Hematopoietic multipotent progenitor cell treated with erythropoietin and hydrocortisone succinate and interleukin-3 and kit ligand, for 15 days (in vitro differentiated cells): ENCODE measurements at regions not wholly inside any gene's neighbourhood (a gene's known extent, or its start where the extent isn't known, plus 50 kb on each side); places are given as distances from the start of the nearest gene placed in this dataset.

ENCODE experiments used
- DNase-seq: peaks from one replicate; pipeline ENCODE4 v3.0.0-alpha.2; 2015; ENCODE audit warnings: low spot score

DNA sequence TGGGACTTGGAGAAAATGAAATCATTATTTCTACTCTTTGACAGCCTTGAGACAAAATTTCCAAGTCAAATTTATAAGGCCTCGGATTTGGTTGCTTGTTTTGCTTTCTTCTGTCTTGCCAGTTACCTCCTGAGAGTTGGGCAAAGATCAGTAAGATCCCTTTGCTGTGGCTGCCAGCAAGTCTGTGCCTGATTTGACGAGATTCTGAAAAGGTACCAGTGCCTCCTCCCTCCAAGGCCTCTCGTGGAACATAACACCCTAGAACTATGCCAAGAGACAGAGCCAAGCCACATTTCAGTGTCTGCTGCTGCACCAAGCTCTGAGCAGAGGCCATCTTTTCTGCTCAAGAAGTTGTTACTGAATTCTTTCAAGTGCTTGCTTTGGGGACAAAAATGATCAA lies 61.0 kb downstream of the GTPBP8 start:
- DNase-seq, result no peak

DNA sequence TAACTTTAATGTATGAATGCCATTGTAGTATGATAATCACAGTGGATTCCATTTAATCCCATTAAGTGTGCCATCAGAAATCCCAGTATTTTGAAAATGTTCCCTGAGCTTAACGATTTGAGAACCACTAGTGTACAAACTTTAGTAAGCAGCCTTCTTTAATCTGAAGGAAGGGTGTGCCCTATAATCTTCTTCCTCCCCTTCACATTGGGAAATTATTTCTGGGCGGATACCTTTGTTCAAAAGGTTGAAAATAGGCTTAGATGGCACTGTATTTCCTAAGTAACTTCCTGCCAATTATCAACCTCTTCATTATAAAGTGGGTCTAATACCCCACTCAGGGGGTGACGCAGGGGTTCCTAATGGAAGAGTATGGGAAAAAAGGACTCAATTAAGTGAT lies 62.4 kb downstream of the GTPBP8 start:
- no peak for DNase-seq

DNA sequence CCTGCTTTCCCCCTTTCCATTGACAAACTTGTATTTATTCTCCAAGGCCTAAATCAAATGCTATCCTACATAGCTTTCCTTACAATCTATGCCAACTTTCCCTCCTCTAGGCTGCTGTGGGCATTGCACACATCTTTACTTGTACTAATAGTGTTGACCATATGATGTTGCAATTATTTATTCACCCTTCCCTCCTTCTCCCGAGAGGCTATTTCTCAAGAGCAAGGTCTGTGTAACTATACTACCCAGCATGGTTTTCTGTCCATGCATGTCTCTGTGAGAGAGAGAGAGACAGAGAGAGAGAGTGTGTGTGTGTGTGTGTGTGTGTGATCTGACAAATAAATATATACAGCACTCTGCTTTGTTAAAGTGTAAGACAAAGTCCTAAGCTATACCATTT lies 63.8 kb downstream of the GTPBP8 start:
- DNase-seq, result no peak

DNA sequence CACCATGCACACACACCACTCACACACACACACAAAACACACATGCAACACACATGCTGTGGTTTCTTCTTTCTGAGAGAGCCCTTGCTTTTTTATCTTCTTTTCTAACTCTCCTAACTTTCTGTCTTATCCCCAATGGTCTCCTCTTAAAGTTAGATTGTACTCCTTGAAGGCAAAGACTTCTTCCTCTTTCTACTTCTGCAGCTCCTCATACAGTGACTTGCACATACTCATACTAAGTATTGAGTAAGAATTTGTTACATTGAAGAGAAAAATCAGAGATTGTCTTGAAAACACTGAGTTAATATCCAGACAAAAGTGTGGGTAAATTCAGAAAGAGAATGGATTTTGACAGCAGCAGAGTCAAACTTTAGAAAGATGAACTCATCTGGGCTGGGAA lies 64.4 kb downstream of the GTPBP8 start:
- DNase-seq, result no peak

DNA sequence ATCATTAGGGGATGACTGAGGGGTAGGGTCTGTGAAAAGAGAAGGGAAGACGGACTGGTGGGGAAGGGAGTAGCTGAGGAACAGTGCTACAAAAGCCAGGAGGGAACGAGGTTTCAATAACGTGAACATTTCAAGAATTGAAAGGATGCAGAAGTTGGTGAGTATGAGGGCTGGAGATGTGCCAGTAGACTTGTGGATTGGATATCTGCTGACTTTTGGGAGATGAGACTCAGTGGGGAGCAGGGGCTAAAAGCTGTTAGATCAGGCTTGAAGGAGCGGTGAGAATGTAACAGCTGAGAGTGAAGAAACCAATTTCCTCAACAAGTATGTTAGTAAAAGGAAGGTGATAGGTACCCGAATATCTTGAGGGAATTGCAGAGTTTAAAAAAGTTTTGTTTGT lies 65.2 kb downstream of the GTPBP8 start:
- no peak for DNase-seq

DNA sequence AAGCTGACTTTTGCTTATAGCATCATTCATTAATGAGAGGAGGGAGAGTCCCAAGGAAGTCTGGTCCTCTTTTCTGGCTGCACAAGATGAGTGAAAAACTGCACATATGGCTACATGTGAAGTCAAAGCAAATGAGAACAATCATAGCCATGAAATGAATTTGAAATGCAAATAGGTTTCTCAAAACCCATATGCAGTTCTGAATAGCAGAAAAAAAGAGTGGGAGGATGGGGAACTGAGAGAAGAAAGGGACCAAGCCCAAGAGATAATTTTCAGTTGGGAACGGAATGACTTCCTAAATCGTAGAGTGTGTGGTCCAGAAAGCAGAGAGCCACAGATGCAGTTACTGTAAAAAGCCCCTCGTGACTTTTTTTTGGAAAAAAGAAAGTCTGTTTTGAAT lies 66.3 kb downstream of the GTPBP8 start:
- no peak for DNase-seq

DNA sequence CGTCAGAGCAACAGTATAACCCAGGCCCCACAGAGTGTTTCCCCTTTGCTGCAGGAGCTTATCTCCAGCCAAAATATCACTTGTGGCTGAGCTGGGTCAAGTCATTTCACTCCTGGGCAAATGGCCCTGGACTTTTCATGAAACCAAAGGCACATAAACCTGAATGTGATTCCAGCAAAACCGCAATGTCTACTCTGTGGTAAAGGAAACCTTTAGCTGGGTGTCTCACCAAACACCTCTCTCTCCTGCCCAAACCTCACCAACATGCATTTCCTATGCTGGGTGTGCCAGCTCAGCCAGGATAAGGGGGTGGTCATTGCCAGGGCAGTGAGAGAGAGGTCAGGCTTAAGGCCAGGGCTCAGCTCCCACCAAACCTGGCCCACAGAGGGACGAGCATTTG lies 67.4 kb downstream of the GTPBP8 start:
- no peak for DNase-seq

DNA sequence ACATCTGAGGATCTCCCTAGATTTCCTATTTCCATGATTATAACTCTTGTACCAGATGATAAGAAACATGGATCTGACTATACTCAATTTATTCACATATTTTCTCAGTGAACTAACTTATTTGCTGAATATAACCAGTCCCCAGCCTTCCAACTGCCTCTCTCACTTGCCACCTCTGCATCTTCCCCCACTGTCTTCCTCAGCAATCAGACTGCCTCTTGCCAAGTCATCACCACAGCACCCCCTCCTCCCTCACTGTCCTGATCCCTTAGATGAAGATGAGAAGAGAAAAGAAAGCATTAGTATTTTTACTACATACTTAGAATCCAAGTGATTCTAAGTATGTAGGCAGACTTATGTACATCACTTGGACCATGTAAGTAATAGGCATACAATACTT lies 71.9 kb downstream of the GTPBP8 start:
- no peak for DNase-seq

DNA sequence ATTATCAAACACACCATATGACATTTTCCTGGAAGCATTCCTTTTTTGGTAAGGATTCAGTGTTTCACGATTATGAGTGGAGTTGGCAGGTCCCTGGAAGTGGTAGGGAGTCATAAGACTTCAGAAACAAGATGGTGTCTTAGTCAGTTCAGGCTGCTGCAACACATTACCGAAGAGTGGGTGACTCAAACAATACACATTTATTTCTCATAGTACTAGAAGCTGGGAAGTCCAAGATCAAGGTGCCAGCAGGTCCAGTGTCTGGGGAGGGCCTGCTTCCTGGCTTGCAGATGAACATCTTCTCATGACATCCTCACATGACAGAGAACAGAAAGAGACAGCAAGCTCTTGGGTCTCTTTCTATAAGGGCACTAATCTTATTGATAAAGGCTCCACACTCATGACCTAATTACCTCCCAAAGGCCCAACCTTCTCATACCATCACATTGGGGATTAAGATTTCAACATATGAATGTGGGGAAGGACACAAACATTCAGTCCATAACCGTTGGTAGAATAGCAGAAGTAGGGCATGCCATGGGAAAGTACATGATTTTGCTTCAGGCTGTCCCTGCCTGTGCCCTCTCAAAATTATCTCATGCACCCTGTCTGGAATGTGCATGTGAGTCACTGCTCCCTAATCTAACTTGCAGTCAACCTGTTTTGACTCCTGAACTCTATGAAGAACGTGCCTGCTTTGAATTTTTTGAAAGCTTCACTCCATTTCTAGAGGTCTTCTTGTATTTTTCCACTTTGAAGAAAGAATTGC lies 72.5 kb downstream of the GTPBP8 start:
- DNase-seq, result no peak

DNA sequence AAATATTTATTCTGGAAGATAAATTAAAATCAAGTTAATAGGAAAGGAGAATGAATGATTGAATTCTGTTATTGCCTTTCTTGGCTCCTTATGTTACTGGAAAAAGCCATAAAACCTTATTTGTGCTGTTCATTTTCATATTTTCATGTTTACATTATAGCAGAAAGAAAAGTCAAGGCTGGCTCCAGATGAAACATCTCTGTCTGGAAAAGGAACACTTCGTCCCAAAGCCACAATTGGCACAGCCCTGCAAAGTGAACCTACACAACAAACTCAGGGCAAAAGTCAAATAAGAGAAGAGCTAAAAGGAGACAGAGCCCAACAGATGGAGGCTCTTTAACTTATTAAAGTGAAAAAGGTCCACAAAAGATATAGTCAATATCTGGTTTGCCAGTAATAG lies 73.4 kb downstream of the GTPBP8 start:
- DNase-seq, result no peak

DNA sequence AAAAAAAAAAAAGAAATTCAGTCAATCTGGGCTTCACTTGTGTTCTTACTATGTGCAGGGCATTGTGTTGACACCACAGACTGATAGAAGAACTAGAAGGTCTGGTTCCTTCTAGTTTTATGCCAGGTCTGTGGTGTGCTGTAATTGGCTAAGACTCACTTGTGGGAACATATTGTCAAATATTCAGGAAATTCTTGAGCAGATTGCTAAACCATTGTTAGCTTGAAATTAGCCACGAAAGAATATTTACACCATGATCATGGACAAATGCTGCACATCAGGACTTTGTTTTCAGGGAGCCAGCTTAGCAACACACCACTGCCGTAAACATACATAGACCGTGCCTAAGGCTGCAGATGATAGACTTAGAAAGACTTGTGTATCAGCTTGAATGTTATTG lies 74.6 kb downstream of the GTPBP8 start:
- DNase-seq, result no peak

DNA sequence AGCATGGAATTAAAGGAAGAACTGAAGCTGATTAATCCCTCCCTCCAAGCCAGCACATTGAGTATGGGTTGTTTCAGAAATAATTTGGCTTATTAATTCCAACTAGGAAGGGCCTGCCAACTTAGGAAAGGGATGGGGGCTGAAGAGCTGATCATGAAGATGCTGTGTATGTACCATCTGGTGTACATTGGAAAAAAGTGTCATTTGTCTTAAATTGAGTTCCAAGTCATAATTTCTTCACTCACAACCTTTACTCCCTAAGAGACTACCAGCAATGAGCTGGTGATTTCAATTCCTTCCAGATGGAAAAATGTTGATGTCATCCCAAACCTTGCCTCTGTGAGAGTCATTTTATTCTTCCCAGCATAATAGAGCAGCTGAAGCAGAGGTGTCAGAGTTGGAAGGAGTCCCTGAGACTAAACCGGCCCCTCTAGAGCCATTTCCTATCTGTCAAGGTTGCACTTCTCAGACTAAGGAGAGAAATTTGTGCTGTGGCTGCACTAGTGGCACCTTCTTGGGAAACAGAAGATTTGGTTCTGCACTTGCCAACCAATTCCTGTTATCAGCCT lies 79.4 kb downstream of the GTPBP8 start:
- DNase-seq, result no peak

DNA sequence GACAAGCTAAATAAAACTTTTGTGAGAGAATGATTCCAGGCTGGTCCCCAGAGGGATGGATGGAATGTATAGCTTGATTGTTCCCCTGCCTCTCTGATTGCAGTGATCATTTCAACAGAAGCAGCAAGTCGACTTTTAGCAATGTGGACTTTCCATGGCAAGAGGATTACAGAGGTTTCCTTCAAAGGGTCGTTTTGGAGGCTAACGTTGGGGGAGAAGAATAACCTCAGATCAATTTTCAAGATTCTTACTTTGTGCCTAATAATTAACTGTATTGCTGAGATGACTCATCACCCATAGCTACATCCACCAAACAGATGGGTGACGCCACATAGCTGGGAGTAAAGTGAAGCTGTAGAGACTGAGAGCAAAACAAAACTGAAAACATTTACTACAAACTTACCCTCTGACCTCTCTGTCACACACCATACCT lies 79.9 kb downstream of the GTPBP8 start:
- DNase-seq, result no peak

DNA sequence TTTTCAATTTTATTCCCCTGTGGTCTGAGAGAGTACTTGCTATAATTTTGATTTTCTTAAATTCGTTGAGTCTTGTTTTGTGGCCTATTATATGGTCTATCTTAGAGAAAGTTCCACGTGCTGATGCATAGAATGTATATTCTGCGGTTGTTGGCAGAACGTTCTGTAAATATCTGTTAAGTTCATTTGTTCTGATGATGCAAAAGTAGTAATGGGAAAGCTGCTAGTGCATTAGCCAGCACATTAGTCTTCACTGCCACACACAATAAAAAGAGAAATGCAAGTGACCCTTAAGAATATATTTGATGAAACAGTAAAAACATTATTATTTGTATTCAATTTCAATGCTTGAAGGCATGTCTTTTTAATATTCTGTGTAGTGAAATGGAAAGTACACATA lies 84.8 kb downstream of the GTPBP8 start:
- DNase-seq, result no peak

DNA sequence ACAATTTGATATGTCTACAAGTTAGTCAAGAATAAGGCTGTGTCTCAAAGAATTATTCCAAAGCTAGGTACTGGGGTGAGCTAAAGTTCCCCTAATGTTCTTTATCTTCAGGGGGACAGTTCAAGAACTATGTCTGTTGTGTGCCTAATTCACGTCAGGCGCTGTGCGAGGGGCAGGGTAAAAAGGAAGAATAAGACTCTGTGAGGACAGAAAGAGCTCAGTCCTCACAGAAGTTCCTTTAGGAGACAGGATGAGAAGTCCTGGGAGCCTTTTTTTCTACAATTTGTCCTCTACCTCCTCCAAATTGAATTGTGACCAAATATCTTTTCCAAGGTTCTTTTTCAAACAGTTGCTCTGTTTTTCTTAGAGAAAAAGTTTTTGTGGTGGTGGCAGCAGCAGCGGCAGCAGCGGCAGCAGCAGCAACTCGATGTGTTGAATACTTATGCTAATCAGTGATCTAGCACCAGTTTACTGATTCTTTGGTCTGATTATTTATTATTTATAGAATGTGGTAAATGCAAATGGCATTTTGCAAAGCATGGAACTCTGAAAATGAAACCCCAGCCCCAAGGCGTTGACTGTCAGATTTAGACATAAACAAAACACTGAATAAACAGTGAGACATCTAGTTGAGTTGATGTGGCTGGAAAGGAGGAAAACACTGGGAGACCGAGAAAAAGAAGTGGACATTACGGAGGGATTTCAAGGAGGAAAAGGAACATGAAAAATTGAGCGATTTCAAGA lies 88.6 kb downstream of the GTPBP8 start:
- DNase-seq, result no peak

DNA sequence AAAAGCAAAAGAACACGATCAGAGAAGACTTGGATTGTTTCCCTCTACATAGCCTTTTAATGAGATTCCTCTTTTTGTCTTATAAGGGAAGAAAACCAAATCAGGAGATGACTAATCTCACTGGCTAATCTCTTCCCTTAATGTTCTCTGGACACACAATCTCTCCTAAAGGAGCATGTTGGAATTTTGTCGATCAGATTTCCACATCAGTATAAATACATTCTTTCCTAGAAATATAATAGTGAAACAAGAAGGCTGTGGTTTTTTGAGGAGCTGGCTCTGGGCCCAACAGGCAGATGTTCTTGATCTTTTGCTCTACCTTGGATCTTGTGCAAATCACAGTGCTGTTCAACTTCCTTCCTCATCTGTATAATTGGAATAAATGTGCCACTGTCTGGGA lies 94.0 kb downstream of the GTPBP8 start:
- no peak for DNase-seq

DNA sequence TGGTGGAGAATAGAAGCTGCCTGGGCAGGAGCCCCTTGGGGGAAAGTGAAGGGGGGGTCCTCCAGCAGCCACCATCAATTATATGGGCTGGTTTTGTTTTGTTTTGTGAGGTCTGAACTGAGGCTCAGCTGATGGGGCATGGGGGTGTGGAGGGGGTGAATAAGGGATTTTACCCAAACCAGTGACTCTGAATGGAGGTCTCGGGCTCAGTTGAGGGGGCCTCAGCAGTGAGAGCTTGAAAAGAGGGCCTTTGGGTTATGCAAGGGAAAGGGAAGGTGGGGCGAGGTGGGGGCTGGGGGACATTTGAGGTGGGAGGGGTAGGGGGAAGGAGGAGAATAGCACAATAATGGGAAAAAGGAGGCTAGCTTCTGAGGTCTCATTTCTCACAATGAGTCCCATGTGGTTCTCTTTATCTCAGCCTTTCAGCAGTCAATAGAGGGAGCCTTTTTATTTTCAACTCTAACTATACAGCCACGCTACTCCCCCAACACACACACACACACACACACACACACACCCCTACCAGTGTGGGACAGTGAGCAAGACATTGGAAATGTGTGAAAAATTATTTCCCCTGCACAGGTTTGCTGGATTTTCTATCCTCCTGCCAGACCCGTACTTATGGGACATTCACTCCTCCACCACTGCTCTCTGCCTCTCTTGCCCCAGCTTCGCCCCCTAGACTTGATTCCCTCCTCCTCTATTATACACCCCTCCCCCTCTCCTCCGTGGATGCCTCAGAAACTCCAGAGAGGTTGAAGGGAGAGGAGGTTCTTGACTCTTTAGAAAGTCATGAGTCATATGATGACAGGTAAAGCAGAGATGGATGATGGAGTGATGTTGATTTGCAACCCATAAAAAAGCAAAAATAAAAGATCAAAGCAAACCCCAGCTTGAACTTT lies 96.0 kb downstream of the GTPBP8 start:
- no peak for DNase-seq

DNA sequence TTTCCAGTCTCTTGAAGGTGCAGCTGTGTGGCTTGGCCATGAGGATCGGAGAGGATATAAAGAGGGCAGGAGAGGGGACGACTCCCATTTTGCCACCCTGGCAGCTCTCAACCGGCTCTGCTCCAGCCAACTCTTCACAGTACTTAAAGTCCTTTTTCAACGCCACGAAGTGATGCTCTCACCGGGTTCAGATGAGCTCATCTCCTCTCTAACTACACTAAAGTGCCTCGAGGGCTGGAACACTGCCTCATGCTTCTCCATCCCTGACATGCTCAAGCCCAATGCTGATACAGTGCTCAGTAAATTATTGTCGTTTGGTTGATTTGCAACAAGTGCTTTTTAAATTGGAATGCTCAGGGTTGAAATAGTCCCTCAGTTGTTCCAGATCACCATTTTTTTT lies 97.8 kb downstream of the GTPBP8 start:
- no peak for DNase-seq

DNA sequence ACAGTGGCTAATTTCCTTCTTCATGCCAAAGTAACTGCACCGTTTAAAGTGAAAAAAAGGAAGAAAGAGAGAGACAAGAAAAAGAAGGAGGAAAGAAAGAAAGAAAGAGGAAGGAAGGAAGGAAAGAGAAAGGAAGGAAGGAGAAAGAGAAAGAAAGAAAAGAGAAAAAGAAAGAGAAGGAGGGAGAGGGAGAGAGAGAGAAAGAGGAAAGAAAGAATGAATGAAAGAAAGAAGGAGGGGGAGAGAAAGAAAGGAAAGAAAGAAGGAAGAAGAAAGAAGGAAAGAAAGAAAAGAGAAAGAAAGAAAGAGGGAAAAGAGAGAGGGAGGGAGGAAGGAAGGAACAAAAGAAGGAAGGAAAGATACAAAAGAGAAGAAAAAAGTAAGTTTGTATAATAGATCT lies 100.6 kb downstream of the GTPBP8 start:
- no peak for DNase-seq

DNA sequence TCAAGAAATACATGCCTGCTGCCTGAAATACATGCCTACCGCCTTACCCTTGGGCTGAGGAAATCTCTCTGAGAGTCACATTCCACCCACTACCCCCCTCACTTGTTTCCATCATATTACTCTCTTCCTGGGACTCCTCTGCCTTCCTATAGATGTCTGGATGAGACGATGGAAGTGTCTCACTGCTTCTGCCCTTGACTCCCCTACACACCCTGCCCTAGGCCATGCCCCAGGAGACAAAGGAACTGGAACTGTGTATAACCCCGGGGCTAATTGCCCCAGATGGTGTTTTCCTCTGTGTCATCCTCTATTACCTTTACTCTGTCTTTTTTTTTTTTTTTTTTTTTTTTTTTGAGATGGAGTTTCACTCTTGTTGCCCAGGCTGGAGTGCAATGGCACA lies 102.0 kb downstream of the GTPBP8 start:
- no peak for DNase-seq

DNA sequence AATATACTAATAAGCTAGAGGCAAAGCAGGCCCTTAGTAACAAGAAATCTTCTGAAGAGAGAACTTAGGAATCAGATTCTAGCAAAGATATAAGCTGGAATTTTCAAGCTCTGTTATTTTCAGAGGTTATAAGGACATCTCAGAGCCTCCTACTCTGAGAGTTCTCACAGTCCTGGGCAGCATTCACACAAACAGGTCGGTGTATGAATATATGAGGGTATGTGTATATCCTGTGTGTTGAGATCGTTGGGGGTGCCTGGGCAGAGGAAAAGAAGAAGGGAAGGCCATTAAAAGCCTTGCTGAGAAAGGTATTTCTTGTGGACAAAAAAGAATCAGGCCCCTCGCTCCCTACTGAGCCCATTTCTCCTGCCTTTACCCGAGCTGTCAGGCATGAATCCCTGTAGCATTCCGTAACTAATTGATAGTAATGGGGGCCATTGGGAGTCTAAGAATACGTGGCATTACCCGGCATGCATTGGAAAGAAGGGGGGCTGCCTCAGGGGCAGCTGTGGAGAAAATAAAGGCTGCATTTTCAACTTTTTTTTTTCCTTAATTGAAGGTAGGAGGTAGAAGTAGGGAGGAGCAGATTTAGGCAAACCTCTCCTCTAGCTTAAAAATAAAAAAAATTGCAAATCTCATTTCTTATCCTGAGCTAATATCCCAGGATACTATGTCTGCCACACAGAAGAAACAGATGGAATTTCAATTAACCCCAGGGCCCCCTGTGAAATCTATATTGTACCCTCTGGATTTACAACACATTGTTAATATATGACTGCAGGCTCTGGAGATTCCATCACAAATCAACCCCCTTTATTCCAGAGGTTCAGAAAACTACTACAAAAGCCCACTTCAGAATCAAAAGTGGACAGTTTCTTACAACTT lies 103.8 kb downstream of the GTPBP8 start:
- no peak for DNase-seq
